ENCODE measurements at regions not wholly inside any gene's neighbourhood (a gene's known extent, or its start where the extent isn't known, plus 50 kb on each side); places are given as distances from the start of the nearest gene placed in this dataset.
"Not testable (repeated sequence)": the region's sequence is repeated elsewhere in the genome, so short reads cannot be mapped to it uniquely, and the experiment has no call there.

DNA sequence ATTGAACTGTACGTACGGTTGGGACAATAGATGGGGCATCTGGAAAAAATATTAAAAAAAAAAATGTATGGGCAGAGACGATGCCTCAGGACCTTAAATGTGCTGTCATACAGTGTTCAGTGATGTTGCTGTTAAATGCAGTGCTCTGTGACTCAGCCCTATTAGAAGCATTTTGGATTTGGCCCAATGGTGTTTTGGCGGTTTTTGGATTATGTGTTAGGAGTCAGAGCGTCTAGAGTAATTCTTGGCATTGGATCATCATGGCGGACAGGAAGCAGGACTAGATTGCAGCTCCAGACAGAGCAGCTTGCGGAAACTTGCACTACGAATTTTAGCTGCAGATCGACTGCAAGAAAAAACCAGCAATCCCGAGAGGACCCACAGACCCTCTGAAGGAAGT lies 280.0 kb downstream of the SOX4 start:
- TF ChIP-seq, protein P1, sequence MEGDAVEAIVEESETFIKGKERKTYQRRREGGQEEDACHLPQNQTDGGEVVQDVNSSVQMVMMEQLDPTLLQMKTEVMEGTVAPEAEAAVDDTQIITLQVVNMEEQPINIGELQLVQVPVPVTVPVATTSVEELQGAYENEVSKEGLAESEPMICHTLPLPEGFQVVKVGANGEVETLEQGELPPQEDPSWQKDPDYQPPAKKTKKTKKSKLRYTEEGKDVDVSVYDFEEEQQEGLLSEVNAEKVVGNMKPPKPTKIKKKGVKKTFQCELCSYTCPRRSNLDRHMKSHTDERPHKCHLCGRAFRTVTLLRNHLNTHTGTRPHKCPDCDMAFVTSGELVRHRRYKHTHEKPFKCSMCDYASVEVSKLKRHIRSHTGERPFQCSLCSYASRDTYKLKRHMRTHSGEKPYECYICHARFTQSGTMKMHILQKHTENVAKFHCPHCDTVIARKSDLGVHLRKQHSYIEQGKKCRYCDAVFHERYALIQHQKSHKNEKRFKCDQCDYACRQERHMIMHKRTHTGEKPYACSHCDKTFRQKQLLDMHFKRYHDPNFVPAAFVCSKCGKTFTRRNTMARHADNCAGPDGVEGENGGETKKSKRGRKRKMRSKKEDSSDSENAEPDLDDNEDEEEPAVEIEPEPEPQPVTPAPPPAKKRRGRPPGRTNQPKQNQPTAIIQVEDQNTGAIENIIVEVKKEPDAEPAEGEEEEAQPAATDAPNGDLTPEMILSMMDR (IDR thresholded peaks at IDR 0.05; ENCODE audit: insufficient read depth, low read length, poor library complexity, severe bottlenecking) = no peak
- H3K4me3 ChIP-seq (ENCODE audit: low read depth, low read length) = no peak overlapping the region
- H3K27me3 ChIP-seq (ENCODE audit: control insufficient read depth, insufficient read depth, low read length) = no peaks in the 10 kb centered on the region
- DNase-seq (ENCODE audit: low read depth) = no peak
- H3K36me3 ChIP-seq (ENCODE audit: control insufficient read depth, insufficient read depth, low read length) = no peaks in the 10 kb centered on the region

DNA sequence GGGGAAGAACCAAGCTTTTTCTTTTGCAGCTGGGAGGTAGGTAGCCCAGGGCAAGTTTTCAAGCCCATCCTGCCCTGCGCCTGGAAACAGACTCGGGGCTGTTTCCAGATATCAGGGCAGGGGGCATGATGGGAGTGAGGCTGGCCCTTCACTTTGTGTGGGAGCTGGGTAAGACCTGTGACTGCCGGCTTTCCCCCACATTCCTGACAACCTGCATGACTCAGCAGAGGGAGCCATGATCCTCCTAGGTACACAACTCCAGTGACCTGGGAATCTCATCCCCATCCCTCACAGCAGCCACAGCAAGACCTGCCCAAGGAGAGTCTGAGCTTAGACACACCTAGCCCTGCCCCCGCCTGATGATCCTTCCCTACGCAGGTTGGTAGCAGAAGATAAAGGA lies 280.8 kb downstream of the SOX4 start:
- no peak overlapping the region for H3K4me3 ChIP-seq (ENCODE audit: low read depth, low read length)
- TF ChIP-seq, protein P1 (IDR thresholded peaks at IDR 0.05; ENCODE audit: insufficient read depth, low read length, poor library complexity, severe bottlenecking) = no peak
- H3K27me3 ChIP-seq (ENCODE audit: control insufficient read depth, insufficient read depth, low read length) = no peaks in the 10 kb centered on the region
- DNase-seq (ENCODE audit: low read depth) = no peak
- no peaks in the 10 kb centered on the region for H3K36me3 ChIP-seq (ENCODE audit: control insufficient read depth, insufficient read depth, low read length)

DNA sequence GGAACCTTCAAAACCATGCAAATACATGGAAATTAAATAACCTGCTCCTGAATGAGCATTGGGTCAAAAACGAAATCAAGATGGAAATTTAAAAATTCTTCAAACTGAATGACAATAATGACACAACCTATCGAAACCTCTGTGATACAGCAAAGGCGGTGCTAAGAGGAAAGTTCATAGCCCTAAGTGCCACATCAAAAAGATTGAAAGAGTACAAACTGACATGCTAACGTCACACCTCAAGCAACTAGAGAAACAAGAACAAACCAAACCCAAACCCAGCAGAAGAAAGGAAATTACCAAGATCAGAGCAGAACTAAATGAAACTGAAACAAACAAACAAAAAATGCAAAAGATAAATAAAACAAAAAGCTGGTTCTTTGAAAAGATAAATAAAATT lies 283.5 kb downstream of the SOX4 start:
- not testable (repeated sequence) for H3K36me3 ChIP-seq (ENCODE audit: control insufficient read depth, insufficient read depth, low read length); DNase-seq (ENCODE audit: low read depth); H3K4me3 ChIP-seq (ENCODE audit: low read depth, low read length); H3K27me3 ChIP-seq (ENCODE audit: control insufficient read depth, insufficient read depth, low read length)

DNA sequence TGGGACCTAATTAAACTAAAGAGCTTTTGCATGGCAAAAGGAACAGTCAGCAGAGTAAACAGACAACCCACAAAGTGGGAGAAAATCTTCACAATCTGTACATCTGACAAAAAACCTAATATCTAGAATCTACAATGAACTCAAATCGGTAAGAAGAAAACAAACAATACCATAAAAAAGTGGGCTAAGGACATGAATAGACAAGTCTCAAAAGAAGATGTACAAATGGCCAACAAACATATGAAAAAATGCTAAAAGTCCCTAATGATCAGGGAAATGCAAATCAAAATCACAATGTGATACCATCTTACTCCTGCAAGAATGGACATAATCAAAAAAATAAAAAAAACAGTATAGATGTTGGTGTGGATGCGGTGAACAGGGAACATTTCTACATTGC lies 286.7 kb downstream of the SOX4 start:
- not testable (repeated sequence) for H3K36me3 ChIP-seq (ENCODE audit: control insufficient read depth, insufficient read depth, low read length); H3K27me3 ChIP-seq (ENCODE audit: control insufficient read depth, insufficient read depth, low read length); H3K4me3 ChIP-seq (ENCODE audit: low read depth, low read length); DNase-seq (ENCODE audit: low read depth)

DNA sequence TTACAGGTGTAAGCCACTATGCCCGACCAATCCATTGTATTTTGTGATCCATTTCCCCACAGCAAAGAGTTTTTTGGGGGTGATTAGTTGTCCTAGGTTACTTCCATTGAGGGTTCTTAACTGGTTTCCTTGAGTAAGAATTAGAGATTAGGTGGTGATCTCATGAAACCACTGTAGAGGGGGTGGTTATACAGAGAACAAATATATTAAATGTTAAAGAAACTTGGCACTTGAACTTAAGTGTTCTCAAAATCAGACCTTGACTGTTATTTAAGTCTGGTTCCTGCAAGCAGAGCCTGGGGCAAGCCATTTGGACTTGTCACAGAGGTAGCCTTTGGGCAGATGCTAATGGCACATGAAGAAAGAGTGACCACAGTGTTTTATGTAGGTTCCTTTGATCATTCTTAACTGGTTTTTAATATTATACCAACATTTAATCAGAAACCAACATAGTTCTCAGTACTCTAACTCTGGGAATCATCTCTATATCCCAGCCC lies 288.5 kb downstream of the SOX4 start:
- H3K27me3 ChIP-seq (ENCODE audit: control insufficient read depth, insufficient read depth, low read length) = no peaks in the 10 kb centered on the region
- no peaks in the 10 kb centered on the region for H3K36me3 ChIP-seq (ENCODE audit: control insufficient read depth, insufficient read depth, low read length)
- no peak for DNase-seq (ENCODE audit: low read depth)
- TF ChIP-seq, protein P1 (IDR thresholded peaks at IDR 0.05; ENCODE audit: insufficient read depth, low read length, poor library complexity, severe bottlenecking) = no peak
- no peak overlapping the region for H3K4me3 ChIP-seq (ENCODE audit: low read depth, low read length)

DNA sequence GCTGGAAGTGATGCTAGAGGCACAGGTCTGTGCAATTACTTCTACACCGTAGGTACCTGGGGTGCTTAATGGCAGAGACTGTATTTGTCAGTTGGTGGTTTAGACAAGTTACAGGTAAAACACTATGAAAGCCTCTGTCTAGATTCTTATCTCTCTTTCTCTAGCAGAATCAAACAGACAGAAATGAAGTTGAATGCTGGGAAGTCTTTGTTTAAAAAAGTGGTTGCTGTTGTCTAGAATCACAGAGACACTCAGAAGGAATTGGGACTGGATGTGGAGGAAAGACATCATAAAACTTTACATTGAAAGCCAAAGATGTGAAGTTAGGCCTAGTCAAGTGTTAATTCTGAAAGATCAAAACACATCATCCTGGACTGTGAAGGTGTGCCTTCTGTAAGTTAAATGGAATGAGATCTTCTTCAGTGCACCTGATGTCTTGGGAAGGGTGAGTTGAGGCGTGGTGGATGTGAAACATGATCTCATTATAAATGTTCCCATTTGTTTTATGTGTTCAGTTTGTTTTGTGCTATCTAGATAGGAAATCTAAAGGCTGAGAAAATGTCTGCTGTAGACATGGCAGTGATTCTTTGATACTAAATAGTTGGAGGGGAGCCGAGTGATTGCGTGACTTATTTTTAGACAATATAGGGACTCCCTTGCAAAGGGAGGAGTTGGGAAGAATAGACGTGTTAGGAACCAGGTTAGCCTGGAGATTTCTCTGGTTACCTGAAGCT lies 290.2 kb downstream of the SOX4 start:
- no peaks in the 10 kb centered on the region for H3K27me3 ChIP-seq (ENCODE audit: control insufficient read depth, insufficient read depth, low read length)
- H3K4me3 ChIP-seq (ENCODE audit: low read depth, low read length) = no peak overlapping the region
- TF ChIP-seq, protein P1 (IDR thresholded peaks at IDR 0.05; ENCODE audit: insufficient read depth, low read length, poor library complexity, severe bottlenecking) = no peak
- DNase-seq (ENCODE audit: low read depth) = no peak
- no peaks in the 10 kb centered on the region for H3K36me3 ChIP-seq (ENCODE audit: control insufficient read depth, insufficient read depth, low read length)

DNA sequence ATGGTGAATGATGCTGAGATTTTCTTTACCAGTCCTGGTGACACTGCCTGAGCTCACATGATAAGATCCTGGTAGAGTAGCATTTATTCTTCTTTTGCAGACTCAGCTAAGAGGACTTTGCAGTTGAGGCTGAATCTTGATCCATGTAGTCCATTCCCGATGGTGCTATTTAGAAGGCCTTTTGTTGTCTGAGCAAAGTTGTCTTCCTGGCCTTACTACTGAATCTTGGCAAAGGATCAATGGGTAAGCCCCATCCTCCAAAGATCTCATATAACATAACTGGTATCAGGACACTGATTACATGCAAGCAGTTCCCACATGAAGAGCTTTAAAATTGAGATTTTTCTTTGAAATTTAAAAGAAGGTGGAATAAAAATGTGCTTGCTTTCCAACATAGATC lies 291.6 kb downstream of the SOX4 start:
- Histone ChIP-seq H3K36me3 (ENCODE audit: control insufficient read depth, insufficient read depth, low read length) (no peaks in the 10 kb centered on the region), H3K27me3 (ENCODE audit: control insufficient read depth, insufficient read depth, low read length) (no peaks in the 10 kb centered on the region), H3K4me3 (ENCODE audit: low read depth, low read length) (no peak overlapping the region)
- no peak for DNase-seq (ENCODE audit: low read depth)
- TF ChIP-seq, protein P1 (IDR thresholded peaks at IDR 0.05; ENCODE audit: insufficient read depth, low read length, poor library complexity, severe bottlenecking) = no peak
